ENCODE measurements at regions not wholly inside any gene's neighbourhood (a gene's known extent, or its start where the extent isn't known, plus 50 kb on each side); places are given as distances from the start of the nearest gene placed in this dataset.
A peak's percentile ranks its signal among the peaks of the same experiment; 100 is the strongest.

DNA sequence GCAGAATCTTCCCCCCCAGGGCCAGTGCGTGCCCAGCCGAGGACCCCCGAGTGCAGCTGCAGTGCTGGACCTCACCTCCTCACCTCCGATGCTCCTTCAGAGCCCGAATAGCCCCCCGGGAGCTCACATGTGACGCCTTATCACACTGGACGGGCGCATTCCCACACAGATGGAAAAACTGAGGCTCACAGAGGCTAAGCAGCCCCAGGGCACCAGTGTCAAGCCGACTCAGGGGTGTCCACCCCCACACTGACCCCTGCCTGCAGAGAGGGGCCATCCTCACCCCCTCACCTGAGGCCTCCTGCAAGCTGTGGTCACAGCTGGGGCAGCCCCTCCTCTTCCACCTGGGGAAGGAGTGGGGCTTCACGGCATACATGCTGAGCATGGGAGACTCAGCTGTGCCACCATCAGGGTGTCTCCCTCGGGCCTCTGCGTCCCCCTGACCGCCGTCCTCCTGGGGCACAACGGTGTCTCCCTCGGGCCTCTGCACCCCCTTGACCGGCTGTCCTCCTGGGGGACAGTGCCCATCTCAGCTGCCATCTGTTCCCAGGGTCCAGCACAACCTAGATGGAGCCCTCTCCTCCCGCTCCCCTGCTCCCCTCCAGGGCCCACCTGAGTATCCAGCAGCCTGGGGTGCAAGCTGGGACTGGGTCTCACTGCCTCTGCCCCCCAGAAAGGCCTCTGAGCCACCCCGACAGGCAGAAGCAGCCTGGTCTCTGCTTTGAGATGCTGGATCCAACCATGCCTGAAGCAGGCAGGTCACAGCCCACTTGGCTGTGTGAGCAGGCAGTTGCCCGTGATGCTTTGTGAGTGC lies 85.3 kb upstream of the NKX1-1 start:
- DNase-seq (ENCODE audit: low spot score) (peak; percentile 45), ATAC-seq (no peak)
- intact Hi-C loops (cut with DNase I) = no loop called here

DNA sequence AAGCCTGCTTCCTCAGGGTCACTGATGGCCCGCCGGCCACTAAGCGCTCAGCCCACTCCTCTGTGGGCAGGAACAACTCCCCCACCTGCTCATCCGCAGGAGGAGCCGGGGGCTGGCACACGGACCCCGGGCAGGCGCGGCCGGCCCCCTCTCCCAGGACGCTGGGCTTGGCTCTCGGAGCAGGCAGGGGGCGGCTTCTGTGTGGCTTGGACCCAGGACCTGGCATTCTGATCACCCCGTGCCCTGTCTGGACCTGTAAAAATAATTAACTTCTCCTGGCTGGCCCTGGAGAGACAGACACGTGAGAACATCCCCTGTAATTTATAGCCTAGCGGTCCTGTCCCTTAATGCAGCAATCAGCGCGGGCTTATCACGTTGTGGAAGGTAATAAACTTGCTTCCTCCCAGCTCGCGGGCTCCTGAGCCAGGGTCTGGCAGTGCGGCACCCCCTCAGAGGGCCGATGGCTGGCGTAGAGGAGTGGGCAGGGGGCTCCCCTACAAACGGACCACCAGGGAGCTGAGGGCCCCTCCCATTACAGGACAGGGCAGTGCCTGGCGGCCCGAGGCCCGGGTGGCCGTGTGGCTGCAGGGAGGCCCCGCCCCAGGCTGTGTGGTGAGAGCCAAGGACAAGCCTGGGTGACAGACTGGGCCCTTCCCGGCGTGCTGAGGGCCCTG lies 84.5 kb upstream of the NKX1-1 start:
- DNase-seq (ENCODE audit: low spot score) (peak; percentile 38), ATAC-seq (no peak)
- intact Hi-C loops (cut with DNase I) = no loop called here

GRCh38 chr4:1490011-1490653 lies 83.9 kb upstream of the NKX1-1 start:
- intact Hi-C loops (cut with DNase I) = no loop called here
- peak; percentile 49 for DNase-seq (ENCODE audit: low spot score)
- no peak for ATAC-seq

- ATAC-seq (no peak), DNase-seq (ENCODE audit: low spot score) (no peak)
- intact Hi-C loops (cut with DNase I) = no loop called here
Measured at GRCh38 chr4:1489639-1489995, 83.4 kb upstream of the NKX1-1 start.

DNA sequence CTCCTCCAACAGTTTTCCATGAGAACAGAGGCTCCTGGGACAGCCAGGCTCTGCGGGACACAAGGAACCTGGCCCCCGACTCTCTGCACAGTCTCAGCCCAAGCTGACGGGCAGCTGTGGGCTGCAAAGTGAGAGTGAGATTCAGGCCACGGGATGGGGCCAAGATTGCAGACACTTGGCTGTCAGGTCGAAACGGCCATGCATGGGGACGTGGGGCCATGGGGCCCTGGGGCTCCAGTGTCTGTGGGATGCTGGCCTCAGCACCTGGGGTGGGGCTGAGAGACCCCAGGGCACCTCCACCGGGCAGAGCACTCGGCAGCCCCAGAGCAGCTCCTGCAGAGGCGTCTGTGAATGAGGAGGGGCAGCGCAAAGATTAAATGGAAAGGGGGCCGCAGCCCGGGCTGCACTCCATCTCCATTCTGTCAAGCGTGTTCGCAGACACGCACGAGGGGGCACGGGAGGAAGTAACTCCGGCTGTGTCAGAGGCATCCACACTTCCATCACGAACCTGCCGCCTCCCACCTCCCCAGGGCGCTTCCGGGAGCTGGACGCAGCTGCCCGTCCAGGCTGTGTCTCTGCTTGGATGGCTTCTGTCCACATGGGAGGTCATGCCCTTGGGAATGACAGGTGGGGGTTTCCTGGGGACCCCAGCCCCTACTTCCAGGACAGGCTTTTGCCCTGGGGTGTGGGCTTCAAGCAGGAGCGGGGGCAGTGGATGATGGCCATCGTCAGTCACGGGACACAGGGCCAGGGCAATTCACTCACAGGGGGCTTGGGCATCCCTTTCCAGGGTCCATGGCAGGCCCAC lies 82.8 kb upstream of the NKX1-1 start:
- ATAC-seq (no peak), DNase-seq (ENCODE audit: low spot score) (no peak)
- intact Hi-C loops (cut with DNase I) = no loop called here

GRCh38 chr4:1488357-1488756 lies 82.1 kb upstream of the NKX1-1 start:
- intact Hi-C loops (cut with DNase I) = no loop called here
- ATAC-seq (no peak), DNase-seq (ENCODE audit: low spot score) (no peak)

DNA sequence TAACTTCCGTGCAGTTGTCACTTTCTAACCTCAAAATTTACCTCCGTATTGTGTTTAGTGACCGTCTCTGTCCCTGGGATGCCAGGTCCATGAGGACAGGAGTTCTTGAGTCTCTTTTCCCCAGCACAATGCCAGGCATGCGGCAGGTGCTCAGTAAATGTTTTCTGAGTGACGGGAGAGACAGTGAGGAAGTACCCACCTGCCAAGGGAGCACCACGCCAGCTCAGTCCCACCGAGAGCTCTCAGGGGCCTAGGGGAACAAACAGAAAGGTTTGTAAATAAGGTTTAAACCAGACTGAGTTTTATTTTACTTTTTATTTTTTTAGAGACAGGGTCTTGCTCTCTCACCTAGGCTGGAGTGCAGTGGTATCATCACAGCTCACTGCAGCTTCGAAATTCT lies 81.5 kb upstream of the NKX1-1 start:
- no peak for DNase-seq (ENCODE audit: low spot score)
- intact Hi-C loops (cut with DNase I) = no loop called here
- ATAC-seq = no peak

DNA sequence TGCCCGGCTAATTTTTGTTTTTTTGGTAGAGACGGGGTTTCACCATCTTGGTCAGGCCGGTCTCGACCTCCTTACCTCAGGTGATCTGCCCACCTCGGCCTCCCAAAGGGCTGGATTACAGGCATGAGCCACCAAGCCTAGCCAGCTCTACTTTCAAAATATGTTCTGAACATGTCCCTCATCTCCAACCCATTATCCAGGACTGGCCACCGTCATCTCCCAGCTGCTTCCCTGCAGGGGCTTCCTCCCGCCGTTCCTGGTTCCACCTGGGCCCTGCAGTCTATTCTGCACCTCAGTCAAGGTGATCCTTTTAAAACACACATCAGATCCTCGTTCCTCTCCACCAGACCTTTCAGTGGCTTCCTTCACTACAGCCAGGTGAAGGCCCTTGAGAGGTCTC lies 80.9 kb upstream of the NKX1-1 start:
- DNase-seq (ENCODE audit: low spot score) (no peak), ATAC-seq (no peak)
- intact Hi-C loops (cut with DNase I) = no loop called here

DNA sequence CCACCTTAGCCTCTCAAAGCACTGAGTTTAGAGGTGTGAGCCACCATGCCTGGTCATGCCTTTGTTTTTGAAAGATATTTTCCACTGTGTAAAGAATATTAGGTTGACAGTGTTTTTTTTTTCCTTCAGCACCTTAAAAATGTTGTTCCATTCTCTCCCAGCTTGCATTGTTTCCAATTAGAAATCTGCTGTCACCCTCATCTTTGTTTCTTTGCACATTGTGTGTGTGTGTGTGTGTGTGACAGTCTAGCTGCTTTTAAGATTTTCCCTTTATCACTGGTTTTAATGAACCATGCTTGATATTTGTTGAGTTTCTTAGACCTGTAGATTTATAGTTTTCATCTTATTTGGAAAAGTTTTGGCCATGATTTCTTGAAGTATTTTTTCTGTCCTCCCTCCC lies 79.0 kb upstream of the NKX1-1 start:
- ATAC-seq (no peak), DNase-seq (ENCODE audit: low spot score) (no peak)
- intact Hi-C loops (cut with DNase I) = no loop called here

- ATAC-seq = no peak
- DNase-seq (ENCODE audit: low spot score) = no peak
- intact Hi-C loops (cut with DNase I) = no loop called here
Measured at GRCh38 chr4:1480720-1481119, 74.5 kb upstream of the NKX1-1 start.

- ATAC-seq = no peak
- peak; percentile 26 for DNase-seq (ENCODE audit: low spot score)
Measured at GRCh38 chr4:1479454-1479853, 73.2 kb upstream of the NKX1-1 start.

GRCh38 chr4:1478766-1479355 lies 72.6 kb upstream of the NKX1-1 start:
- intact Hi-C loops (cut with DNase I) = no loop called here
- peak; percentile 27 for DNase-seq (ENCODE audit: low spot score)
- no peak for ATAC-seq

More at GRCh38 chr4:1479454-1479853, 73.2 kb upstream of the NKX1-1 start:
- intact Hi-C loops (cut with DNase I) = no loop called here

DNA sequence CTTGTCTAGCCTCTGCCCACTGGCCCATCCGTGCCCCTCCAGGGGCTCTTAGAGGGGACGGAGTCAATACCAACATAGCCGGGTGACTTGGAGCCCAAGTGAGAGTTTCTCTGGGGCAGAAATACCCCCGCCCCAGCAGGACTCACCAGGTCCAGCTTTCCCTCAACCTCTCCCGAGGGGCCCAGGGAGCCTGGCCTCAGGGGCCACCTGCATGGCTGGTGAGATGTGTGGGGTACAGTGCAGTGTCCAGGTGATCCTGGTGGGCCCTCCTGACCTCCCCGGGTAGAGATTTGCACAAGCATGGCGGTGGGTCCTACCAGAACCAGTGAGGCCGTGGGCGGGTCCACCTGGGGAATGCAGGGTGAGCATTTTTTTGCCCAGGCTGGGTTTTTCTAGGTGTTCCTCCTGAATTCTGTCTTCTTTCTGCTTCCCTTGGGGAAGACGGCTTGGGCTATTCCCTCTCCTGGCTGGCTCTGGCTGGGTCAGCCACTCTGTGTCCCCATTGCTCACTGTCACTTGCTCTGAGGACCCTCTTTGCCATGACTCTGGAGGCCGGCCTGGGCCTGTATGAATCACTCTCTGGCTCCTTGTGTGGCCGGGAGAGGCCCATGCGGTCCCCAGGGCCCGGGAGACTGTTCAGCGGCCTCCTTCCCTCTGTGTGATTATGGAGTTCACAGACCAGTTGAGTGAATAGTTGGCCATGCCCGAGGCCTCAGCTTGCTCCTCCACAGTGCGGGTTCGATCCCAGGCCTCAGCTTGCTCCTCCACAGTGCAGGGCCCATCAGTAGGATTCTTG lies 71.0 kb upstream of the NKX1-1 start:
- ATAC-seq (no peak), DNase-seq (ENCODE audit: low spot score) (peak; percentile 45)
- intact Hi-C loops (cut with DNase I) = no loop called here

DNA sequence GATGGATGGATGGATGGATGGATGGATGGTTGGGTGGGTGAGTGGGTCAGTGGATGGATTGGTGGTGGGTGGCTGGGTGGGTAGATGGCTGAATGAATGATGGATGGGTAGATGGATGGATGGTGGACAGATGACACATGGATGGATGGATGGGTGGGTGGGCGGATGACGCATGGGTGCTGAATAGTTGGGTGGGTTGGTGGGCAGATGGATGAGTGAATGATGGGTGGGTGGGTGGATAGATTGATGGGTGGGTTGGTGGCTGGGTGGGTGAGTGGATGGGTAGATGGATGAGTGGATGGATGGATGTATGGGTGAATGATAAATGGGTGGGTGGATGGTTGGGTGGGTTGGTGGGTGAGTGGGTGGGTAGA lies 69.9 kb upstream of the NKX1-1 start:
- ATAC-seq = no peak

DNA sequence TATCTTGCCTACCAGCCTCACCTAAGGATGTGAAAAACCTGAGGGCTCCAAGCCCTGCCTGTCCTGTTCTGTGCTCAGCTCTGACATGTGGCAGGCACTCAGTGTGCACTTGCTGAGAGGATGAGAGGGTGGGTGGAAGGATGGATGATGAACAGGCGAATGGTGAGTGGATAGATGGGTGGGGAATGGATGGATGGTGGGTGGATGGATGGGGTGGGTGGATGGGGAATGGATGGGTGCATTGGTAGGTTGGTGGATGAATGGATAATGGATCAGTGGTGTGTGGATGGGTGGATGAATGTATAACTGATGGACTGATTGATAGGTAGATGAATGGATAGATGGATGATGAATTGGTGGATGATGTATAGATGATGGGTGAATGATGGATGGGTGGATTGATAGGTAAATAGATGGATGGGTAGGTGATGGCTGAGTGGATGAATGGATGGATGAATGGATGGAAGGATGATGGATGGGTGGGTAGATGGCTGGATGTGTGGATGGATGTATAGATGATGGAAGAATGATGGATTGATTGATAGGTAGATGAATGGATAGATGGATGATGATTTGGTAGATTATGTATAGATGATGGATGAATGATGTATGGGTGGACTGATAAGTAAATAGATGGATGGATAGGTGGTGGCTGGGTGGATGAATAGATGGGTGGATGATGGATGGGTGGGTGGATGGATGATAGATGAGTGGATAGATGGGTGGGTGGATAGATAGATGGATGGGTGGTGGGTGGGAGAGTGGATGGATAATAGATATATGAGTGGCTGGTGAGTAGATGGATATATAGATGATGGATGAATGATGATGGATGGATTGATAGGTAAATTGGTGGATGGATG lies 69.3 kb upstream of the NKX1-1 start:
- intact Hi-C loops (cut with DNase I) = no loop called here
- DNase-seq (ENCODE audit: low spot score) (peak; percentile 2), ATAC-seq (no peak)

More for the DNA sequence above, 69.9 kb upstream of the NKX1-1 start:
- peak; percentile 13 for DNase-seq (ENCODE audit: low spot score)
- intact Hi-C loops (cut with DNase I) = no loop called here

- intact Hi-C loops (cut with DNase I) = no loop called here
- ATAC-seq (no peak), DNase-seq (ENCODE audit: low spot score) (peak; percentile 30)
Measured at GRCh38 chr4:1474126-1475090, 68.2 kb upstream of the NKX1-1 start.
